GM23338 (cell line): ENCODE measurements at regions not wholly inside any gene's neighbourhood (a gene's known extent, or its start where the extent isn't known, plus 50 kb on each side); places are given as distances from the start of the nearest gene placed in this dataset.

ENCODE experiments used
- ATAC-seq: fragments of 200-7000 bp; cut with Tn5 transposase; 3 replicates; pipeline ENCODE4 v1.9.1; 2020
- DNase-seq: peaks from one replicate; pipeline ENCODE4 v3.0.0-alpha.2; 2015; ENCODE audit warnings: low spot score
- H2AFZ ChIP-seq: fragments of 200-600 bp; sonication (generic); 2 replicates; pipeline ENCODE4 v1.8.0; 2016; ENCODE audit warnings: antibody characterized with exemption, mild to moderate bottlenecking, moderate library complexity
- H3F3A ChIP-seq: fragments of 200-600 bp; sonication (generic); replicated peaks from 2 replicates; pipeline ENCODE4 v1.8.0; 2017; ENCODE audit warnings: antibody characterized with exemption, mixed run types, low read depth
- H3K27ac ChIP-seq: fragments of 200-600 bp; sonication (generic); 2 replicates; pipeline ENCODE4 v1.6.1; 2016; ENCODE audit warnings: low read depth
- H3K27me3 ChIP-seq: fragments of 200-600 bp; sonication (generic); 2 replicates; pipeline ENCODE4 v1.8.0; 2016; ENCODE audit warnings: mild to moderate bottlenecking, mixed run types, moderate library complexity; ENCODE audit not compliant: insufficient read depth
- H3K36me3 ChIP-seq: fragments of 200-600 bp; sonication (generic); 2 replicates; pipeline ENCODE4 v1.8.0; 2016; ENCODE audit warnings: mild to moderate bottlenecking; ENCODE audit not compliant: insufficient read depth
- H3K4me1 ChIP-seq: fragments of 200-600 bp; sonication (generic); 2 replicates; pipeline ENCODE4 v1.8.0; 2016; ENCODE audit warnings: mild to moderate bottlenecking, moderate library complexity; ENCODE audit not compliant: insufficient read depth
- H3K4me2 ChIP-seq: fragments of 200-600 bp; sonication (generic); 2 replicates; pipeline ENCODE4 v1.7.1; 2017; ENCODE audit warnings: mixed run types
- H3K4me3 ChIP-seq: fragments of 200-600 bp; sonication (generic); 2 replicates; pipeline ENCODE4 v1.6.1; 2016; ENCODE audit warnings: mixed run types
- H3K79me2 ChIP-seq: fragments of 200-600 bp; sonication (generic); replicated peaks from 2 replicates; pipeline ENCODE4 v1.8.0; 2017; ENCODE audit warnings: mild to moderate bottlenecking; ENCODE audit not compliant: insufficient read depth
- H3K9me2 ChIP-seq: fragments of 200-600 bp; sonication (generic); 2 replicates; pipeline ENCODE4 v1.8.0; 2017; ENCODE audit not compliant: insufficient read depth
- H4K20me1 ChIP-seq: fragments of 200-600 bp; sonication (generic); replicated peaks from 2 replicates; pipeline ENCODE4 v1.8.0; 2017; ENCODE audit warnings: mild to moderate bottlenecking; ENCODE audit not compliant: insufficient read depth
- H3K27ac Mint-ChIP-seq: 2 replicates; pipeline ENCODE4 v1.8.0; 2020; ENCODE audit warnings: inconsistent platforms, mild to moderate bottlenecking, moderate library complexity, mixed read lengths
- H3K27me3 Mint-ChIP-seq: 3 replicates; pipeline ENCODE4 v1.8.0; 2022; ENCODE audit warnings: low read depth, mild to moderate bottlenecking, moderate library complexity, mixed read lengths, inconsistent platforms; ENCODE audit not compliant: insufficient read depth, poor library complexity
- H3K36me3 Mint-ChIP-seq: 3 replicates; pipeline ENCODE4 v1.8.0; 2021; ENCODE audit warnings: low read depth, mild to moderate bottlenecking, inconsistent platforms, moderate library complexity, mixed read lengths
- H3K4me1 Mint-ChIP-seq: 3 replicates; pipeline ENCODE4 v1.8.0; 2020; ENCODE audit warnings: mild to moderate bottlenecking, inconsistent platforms, mixed read lengths
- H3K4me3 Mint-ChIP-seq: 3 replicates; pipeline ENCODE4 v1.8.0; 2021; ENCODE audit warnings: moderate library complexity, mild to moderate bottlenecking, inconsistent platforms, mixed read lengths
- H3K9me3 Mint-ChIP-seq: 3 replicates; pipeline ENCODE4 v1.8.0; 2020; ENCODE audit warnings: moderate library complexity, mild to moderate bottlenecking, inconsistent platforms, mixed read lengths
- EZH2 ChIP-seq: fragments of 200-600 bp; sonication (generic); IDR thresholded peaks from one replicate; pipeline ENCODE4 v1.8.0; 2017; ENCODE audit warnings: antibody characterized with exemption, mild to moderate bottlenecking, low read depth; ENCODE audit not compliant: unreplicated experiment
- EZH2phosphoT487 ChIP-seq: fragments of 200-600 bp; sonication (generic); IDR thresholded peaks from one replicate; pipeline ENCODE4 v1.8.1; 2018; ENCODE audit warnings: antibody characterized with exemption; ENCODE audit not compliant: unreplicated experiment
- JUNB ChIP-seq: IDR thresholded peaks from one replicate; pipeline ENCODE4 v1.6.1; 2016; ENCODE audit warnings: antibody characterized with exemption; ENCODE audit not compliant: unreplicated experiment
- POLR2AphosphoS5 ChIP-seq: IDR thresholded peaks from 2 replicates; pipeline ENCODE4 v1.6.1; 2016; ENCODE audit warnings: antibody characterized with exemption, low read depth
- REST ChIP-seq: IDR thresholded peaks from one replicate; pipeline ENCODE4 v1.6.1; 2018; ENCODE audit warnings: antibody characterized with exemption; ENCODE audit not compliant: unreplicated experiment
- STAT1 ChIP-seq: IDR thresholded peaks from one replicate; pipeline ENCODE4 v1.6.1; 2016; ENCODE audit warnings: antibody characterized with exemption; ENCODE audit not compliant: unreplicated experiment
- ZNF114 ChIP-seq: fragments of 250-450 bp; sonication (Bioruptor Pico); IDR thresholded peaks from 2 replicates; pipeline ENCODE4 v1.5.0; 2020; ENCODE audit warnings: mild to moderate bottlenecking, moderate library complexity
- ZNF331 ChIP-seq: fragments of 250-450 bp; sonication (Bioruptor Pico); IDR thresholded peaks from 2 replicates; pipeline ENCODE4 v1.5.0; 2020; ENCODE audit warnings: low read depth, mild to moderate bottlenecking, moderate library complexity
- TF ChIP-seq, protein P1 (sequence below): fragments of 250-450 bp; sonication (Bioruptor Pico); IDR thresholded peaks from 2 replicates; pipeline ENCODE4 v1.5.0; 2020; ENCODE audit warnings: mild to moderate bottlenecking, moderate library complexity
- TF ChIP-seq, protein P2 (sequence below): IDR thresholded peaks from 2 replicates; pipeline ENCODE4 v1.6.1; 2016; ENCODE audit warnings: antibody characterized with exemption

GRCh38 chr6:6518631-6519427, 69.7 kb upstream of the LY86 start (continued):
- TF ChIP-seq, protein P1, sequence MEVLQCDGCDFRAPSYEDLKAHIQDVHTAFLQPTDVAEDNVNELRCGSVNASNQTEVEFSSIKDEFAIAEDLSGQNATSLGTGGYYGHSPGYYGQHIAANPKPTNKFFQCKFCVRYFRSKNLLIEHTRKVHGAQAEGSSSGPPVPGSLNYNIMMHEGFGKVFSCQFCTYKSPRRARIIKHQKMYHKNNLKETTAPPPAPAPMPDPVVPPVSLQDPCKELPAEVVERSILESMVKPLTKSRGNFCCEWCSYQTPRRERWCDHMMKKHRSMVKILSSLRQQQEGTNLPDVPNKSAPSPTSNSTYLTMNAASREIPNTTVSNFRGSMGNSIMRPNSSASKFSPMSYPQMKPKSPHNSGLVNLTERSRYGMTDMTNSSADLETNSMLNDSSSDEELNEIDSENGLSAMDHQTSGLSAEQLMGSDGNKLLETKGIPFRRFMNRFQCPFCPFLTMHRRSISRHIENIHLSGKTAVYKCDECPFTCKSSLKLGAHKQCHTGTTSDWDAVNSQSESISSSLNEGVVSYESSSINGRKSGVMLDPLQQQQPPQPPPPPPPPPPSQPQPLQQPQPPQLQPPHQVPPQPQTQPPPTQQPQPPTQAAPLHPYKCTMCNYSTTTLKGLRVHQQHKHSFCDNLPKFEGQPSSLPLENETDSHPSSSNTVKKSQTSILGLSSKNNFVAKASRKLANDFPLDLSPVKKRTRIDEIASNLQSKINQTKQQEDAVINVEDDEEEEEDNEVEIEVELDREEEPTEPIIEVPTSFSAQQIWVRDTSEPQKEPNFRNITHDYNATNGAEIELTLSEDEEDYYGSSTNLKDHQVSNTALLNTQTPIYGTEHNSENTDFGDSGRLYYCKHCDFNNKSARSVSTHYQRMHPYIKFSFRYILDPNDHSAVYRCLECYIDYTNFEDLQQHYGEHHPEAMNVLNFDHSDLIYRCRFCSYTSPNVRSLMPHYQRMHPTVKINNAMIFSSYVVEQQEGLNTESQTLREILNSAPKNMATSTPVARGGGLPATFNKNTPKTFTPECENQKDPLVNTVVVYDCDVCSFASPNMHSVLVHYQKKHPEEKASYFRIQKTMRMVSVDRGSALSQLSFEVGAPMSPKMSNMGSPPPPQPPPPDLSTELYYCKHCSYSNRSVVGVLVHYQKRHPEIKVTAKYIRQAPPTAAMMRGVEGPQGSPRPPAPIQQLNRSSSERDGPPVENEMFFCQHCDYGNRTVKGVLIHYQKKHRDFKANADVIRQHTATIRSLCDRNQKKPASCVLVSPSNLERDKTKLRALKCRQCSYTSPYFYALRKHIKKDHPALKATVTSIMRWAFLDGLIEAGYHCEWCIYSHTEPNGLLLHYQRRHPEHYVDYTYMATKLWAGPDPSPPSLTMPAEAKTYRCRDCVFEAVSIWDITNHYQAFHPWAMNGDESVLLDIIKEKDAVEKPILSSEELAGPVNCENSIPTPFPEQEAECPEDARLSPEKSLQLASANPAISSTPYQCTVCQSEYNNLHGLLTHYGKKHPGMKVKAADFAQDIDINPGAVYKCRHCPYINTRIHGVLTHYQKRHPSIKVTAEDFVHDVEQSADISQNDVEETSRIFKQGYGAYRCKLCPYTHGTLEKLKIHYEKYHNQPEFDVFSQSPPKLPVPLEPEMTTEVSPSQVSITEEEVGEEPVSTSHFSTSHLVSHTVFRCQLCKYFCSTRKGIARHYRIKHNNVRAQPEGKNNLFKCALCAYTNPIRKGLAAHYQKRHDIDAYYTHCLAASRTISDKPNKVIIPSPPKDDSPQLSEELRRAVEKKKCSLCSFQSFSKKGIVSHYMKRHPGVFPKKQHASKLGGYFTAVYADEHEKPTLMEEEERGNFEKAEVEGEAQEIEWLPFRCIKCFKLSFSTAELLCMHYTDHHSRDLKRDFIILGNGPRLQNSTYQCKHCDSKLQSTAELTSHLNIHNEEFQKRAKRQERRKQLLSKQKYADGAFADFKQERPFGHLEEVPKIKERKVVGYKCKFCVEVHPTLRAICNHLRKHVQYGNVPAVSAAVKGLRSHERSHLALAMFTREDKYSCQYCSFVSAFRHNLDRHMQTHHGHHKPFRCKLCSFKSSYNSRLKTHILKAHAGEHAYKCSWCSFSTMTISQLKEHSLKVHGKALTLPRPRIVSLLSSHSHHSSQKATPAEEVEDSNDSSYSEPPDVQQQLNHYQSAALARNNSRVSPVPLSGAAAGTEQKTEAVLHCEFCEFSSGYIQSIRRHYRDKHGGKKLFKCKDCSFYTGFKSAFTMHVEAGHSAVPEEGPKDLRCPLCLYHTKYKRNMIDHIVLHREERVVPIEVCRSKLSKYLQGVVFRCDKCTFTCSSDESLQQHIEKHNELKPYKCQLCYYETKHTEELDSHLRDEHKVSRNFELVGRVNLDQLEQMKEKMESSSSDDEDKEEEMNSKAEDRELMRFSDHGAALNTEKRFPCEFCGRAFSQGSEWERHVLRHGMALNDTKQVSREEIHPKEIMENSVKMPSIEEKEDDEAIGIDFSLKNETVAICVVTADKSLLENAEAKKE (CRISPR knock-in tag) = no peak
- TF ChIP-seq ZNF331 (no peak), POLR2AphosphoS5 (no peak), EZH2 (no peak), ZNF114 (CRISPR knock-in tag) (no peak)

DNA sequence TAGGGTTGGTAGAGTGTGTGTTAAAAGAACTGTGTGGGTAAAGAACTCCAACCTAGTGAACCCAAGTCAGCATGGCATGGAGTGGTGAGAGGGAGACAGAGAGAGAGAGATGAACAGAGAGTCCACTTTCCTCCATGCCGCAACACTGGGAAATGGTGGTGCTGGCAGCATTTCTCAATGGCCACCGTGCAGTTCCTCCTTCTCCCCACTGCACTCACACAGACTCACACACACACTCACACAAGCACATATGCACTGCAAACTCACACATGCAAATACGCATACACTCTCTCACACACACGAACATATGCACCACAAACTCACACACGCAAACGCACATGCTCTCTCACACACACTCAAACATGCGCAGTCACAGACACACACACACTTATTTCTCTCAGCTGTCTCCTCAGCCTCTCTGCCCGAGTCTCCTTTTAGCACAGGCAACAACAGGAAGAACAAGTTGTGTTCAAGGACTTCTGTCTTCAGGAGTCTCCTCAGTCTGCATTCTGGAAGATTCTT, 66.5 kb upstream of the LY86 start:
- Mint-ChIP-seq H3K36me3 (peaks cover 5% of the 10 kb centered on the region; the same call in 1 of the 3 replicates), H3K4me1 (peaks cover 10% of the 10 kb centered on the region)
- no peak for ATAC-seq
- no peak for TF ChIP-seq STAT1
- no peak for TF ChIP-seq REST
- no peak for TF ChIP-seq EZH2
- TF ChIP-seq EZH2phosphoT487 = no peak
- TF ChIP-seq, protein P2, sequence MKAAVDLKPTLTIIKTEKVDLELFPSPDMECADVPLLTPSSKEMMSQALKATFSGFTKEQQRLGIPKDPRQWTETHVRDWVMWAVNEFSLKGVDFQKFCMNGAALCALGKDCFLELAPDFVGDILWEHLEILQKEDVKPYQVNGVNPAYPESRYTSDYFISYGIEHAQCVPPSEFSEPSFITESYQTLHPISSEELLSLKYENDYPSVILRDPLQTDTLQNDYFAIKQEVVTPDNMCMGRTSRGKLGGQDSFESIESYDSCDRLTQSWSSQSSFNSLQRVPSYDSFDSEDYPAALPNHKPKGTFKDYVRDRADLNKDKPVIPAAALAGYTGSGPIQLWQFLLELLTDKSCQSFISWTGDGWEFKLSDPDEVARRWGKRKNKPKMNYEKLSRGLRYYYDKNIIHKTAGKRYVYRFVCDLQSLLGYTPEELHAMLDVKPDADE = no peak
- TF ChIP-seq JUNB = no peak
- no peak for TF ChIP-seq ZNF331
- TF ChIP-seq POLR2AphosphoS5 = no peak

More for the DNA sequence above, 66.5 kb upstream of the LY86 start:
- H3K4me3 Mint-ChIP-seq = no peak overlapping the region
- no peaks in the 10 kb centered on the region for H4K20me1 ChIP-seq
- H3K9me3 Mint-ChIP-seq = peaks cover 19% of the 10 kb centered on the region; the same call in 2 of the 3 replicates
- H3F3A ChIP-seq = no peaks in the 10 kb centered on the region
- DNase-seq = no peak
- peaks cover 2% of the 10 kb centered on the region for H3K27me3 Mint-ChIP-seq
- no peaks in the 10 kb centered on the region for H3K79me2 ChIP-seq
- no peak overlapping the region for H3K27ac Mint-ChIP-seq
- H3K27ac ChIP-seq = no peak overlapping the region
- no peaks in the 10 kb centered on the region for H3K27me3 ChIP-seq
- H3K9me2 ChIP-seq = peaks cover 16% of the 10 kb centered on the region; the same call in 1 of the 2 replicates
- H3K4me1 ChIP-seq = no peaks in the 10 kb centered on the region
- H3K36me3 ChIP-seq = no peaks in the 10 kb centered on the region
- H3K4me2 ChIP-seq = no peak overlapping the region
- no peak overlapping the region for H3K4me3 ChIP-seq
- peak overlapping the region; percentile 24; the same call in 1 of the 2 replicates for H2AFZ ChIP-seq
